K562 (cell line): ENCODE measurements at regions not wholly inside any gene's neighbourhood (a gene's known extent, or its start where the extent isn't known, plus 50 kb on each side); places are given as distances from the start of the nearest gene placed in this dataset.

Source experiments
- ATAC-seq: fragments of 200-7000 bp; cut with Tn5 transposase; 3 replicates; pipeline ENCODE4 v1.9.1; 2020; ENCODE audit warnings: moderate library complexity
- BruUV-seq: library from RNA; stranded (reverse); fragments of 400-500 nt; replicated peaks from 2 replicates; lab custom pipeline; 2021; lab: Mats Ljungman, UMichigan
- CTCF ChIA-PET: fragments of 300-600 bp; formaldehyde crosslinking; extraction: SDS; loops from one replicate; lab custom pipeline; 2021; ENCODE audit warnings: low intra/inter-chr PET ratio; lab: Yijun Ruan, JAX
- POLR2A ChIA-PET: fragments of 300-600, 350-650 bp; sonication (Branson Sonifier 250); formaldehyde crosslinking; extraction: SDS; loops from one replicate; lab custom pipeline; 2021; ENCODE audit warnings: antibody characterized with exemption, inconsistent platforms; lab: Yijun Ruan, JAX
- DNase-seq, 4 experiments: peaks; one replicate each; pipeline versions ENCODE4 v3.0.0 to v3.0.0-alpha.2; 2011 to 2018; ENCODE audit warnings: low spot score in 3 of 4, mixed read lengths in 3 of 4; ENCODE audit errors: extremely low read depth in 1 of 4
- FAIRE-seq: peaks from 2 replicates; lab custom pipeline; 2011; peaks lifted over from hg19 to GRCh38; lab: Jason Lieb, UNC
- H2AFZ ChIP-seq: 2 replicates; pipeline ENCODE4 v1.6.0; 2011; ENCODE audit warnings: low read depth, low read length, control low read depth, inconsistent platforms
- H3K27ac ChIP-seq: fragments of 200-600 bp; 3 replicates; pipeline ENCODE4 v1.8.0; 2011; ENCODE audit warnings: low read depth, mild to moderate bottlenecking, control low read depth, inconsistent platforms, low read length, moderate library complexity, mixed read lengths; ENCODE audit errors: extremely low read depth
- H3K27me3 ChIP-seq, 2 experiments: fragments of 300-600 bp in 1 of 2; 2 replicates in 1 of 2; 3 replicates in 1 of 2; pipeline versions ENCODE4 v1.6.0 to v1.8.0; 2011; ENCODE audit warnings: inconsistent platforms in 2 of 2, low read length in 2 of 2, mild to moderate bottlenecking in 1 of 2, mixed read lengths in 1 of 2, moderate library complexity in 1 of 2; ENCODE audit not compliant: control insufficient read depth in 2 of 2, insufficient read depth in 2 of 2
- H3K36me3 ChIP-seq: fragments of 300-600 bp; 3 replicates; pipeline ENCODE4 v1.8.0; 2011; ENCODE audit warnings: mild to moderate bottlenecking, low read length, inconsistent platforms; ENCODE audit not compliant: control insufficient read depth, insufficient read depth
- H3K4me1 ChIP-seq, 2 experiments: fragments of 200-600 bp in 1 of 2; replicated peaks in 1 of 2; 2 replicates in 1 of 2; 3 replicates in 1 of 2; pipeline versions ENCODE4 v1.5.1 to v1.8.0; 2011; ENCODE audit warnings: inconsistent platforms in 2 of 2, low read length in 2 of 2, mild to moderate bottlenecking in 1 of 2, mixed read lengths in 1 of 2, moderate library complexity in 1 of 2; ENCODE audit not compliant: control insufficient read depth in 2 of 2, insufficient read depth in 2 of 2
- H3K4me2 ChIP-seq: 2 replicates; pipeline ENCODE4 v1.6.1; 2011; ENCODE audit warnings: low read length, control low read depth, inconsistent platforms, mixed read lengths; ENCODE audit not compliant: insufficient read depth
- H3K4me3 ChIP-seq: fragments of 200-600 bp; sonication (generic), shearing (Covaris generic); 2 replicates; pipeline ENCODE4 v1.5.1; 2016; ENCODE audit warnings: control low read depth, inconsistent platforms
- H3K79me2 ChIP-seq: fragments of 200-600 bp; 3 replicates; pipeline ENCODE4 v1.8.0; 2011; ENCODE audit warnings: low read length, inconsistent platforms; ENCODE audit not compliant: control insufficient read depth, insufficient read depth
- H3K9ac ChIP-seq, 2 experiments: 2 replicates each; pipeline versions ENCODE4 v1.6.0 to v1.6.1; 2011; ENCODE audit warnings: low read depth in 2 of 2, low read length in 2 of 2, control low read depth in 1 of 2, inconsistent platforms in 1 of 2, mild to moderate bottlenecking in 1 of 2, mixed read lengths in 1 of 2; ENCODE audit not compliant: insufficient read depth in 1 of 2
- H3K9me1 ChIP-seq: one replicate; pipeline ENCODE4 v1.6.0; 2011; ENCODE audit warnings: inconsistent platforms, mild to moderate bottlenecking, low read length, moderate library complexity; ENCODE audit not compliant: control insufficient read depth, insufficient read depth
- H3K9me3 ChIP-seq: replicated peaks from 2 replicates; pipeline ENCODE4 v1.5.1; 2011; ENCODE audit warnings: low read depth, low read length, inconsistent platforms; ENCODE audit not compliant: control insufficient read depth, insufficient read depth
- H4K20me1 ChIP-seq: replicated peaks from 2 replicates; pipeline ENCODE4 v1.6.1; 2011; ENCODE audit warnings: low read length, inconsistent platforms, mixed read lengths; ENCODE audit not compliant: control insufficient read depth, insufficient read depth
- PHF21A ChIP-seq: fragments of 450-650 bp; IDR thresholded peaks from 2 replicates; pipeline ENCODE4 v1.6.1; 2017; ENCODE audit warnings: low read depth, borderline replicate concordance
- ZNF274 ChIP-seq: IDR thresholded peaks from 2 replicates; pipeline ENCODE4 v1.6.1; 2011; ENCODE audit warnings: low read depth, mild to moderate bottlenecking, low read length, moderate library complexity, borderline replicate concordance
- ZNF695 ChIP-seq: fragments of 450-650 bp; formaldehyde crosslinking; IDR thresholded peaks from 2 replicates; pipeline ENCODE4 v1.4.0; 2020; ENCODE audit warnings: mild to moderate bottlenecking, moderate library complexity
- whole genome bisulfite sequencing: fragments of 100-300 bp; shearing (Covaris generic); methylation state at CpG from one replicate; pipeline ENCODE4 v1.1.6; 2016; ENCODE audit warnings: low coverage, mixed read lengths; ENCODE audit not compliant: insufficient coverage; ENCODE audit errors: missing lambda C conversion rate; 5-methylcytosine and 5-hydroxymethylcytosine counted together
- in situ Hi-C: fragments of 300-500 bp; cut with MboI; formaldehyde crosslinking; loops from 4 replicates; pipeline ENCODE4 v1.15.0; 2018; ENCODE audit warnings: inconsistent platforms, mixed read lengths
- intact Hi-C: fragments of 100-400 bp; cut with micrococcal nuclease; formaldehyde crosslinking; loops from 2 replicates; pipeline ENCODE4 v1.14.2; 2022
- TF ChIP-seq, protein P1 (sequence below): sonication (generic); formaldehyde crosslinking; IDR thresholded peaks from 2 replicates; pipeline ENCODE4 v1.8.1; 2022; ENCODE audit warnings: missing genetic modification reagents

DNA sequence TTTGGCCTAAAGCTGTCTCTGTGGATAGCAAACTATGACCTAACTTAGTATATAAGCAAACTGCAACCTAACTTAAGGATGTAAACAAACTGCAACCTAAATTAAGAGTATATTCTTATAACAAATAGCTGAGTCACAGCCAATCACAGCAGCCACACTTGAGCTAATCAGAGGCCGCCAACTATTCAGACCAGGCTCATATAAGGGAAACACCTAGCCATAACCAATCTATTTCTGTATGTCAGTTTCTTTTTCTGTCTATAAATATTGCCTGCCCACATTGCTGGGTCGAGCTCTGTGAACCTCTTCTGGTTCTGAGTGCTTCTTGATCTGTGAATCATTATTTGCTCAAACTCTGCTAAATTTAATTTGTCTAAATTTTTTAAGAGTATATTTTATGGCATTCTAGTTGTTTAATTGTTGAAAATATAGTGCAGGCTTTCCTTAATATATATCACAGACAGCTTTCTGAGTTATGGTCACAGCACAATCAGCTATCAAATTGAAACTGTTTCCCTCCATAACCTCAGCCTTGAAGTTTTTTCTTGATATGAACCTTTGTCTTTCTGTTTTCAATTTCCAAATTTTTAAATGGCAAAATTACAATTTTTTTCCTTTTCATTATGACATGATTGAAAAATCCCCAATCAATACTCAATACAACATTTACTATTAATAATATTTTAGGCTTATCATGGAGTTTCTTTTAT, 327.1 kb upstream of the NUDT12 start:
- DNase-seq (no peak), ATAC-seq (no peak), FAIRE-seq (no peak)
- CTCF ChIA-PET = no interaction called here
- Histone ChIP-seq H3K9me3 (no peaks in the 10 kb centered on the region), H2AFZ (no peak overlapping the region), H3K27me3 (no peaks in the 10 kb centered on the region), H3K27ac (no peak overlapping the region), H3K4me3 (no peak overlapping the region), H3K36me3 (no peaks in the 10 kb centered on the region), H3K4me1 (no peaks in the 10 kb centered on the region), H3K4me2 (no peak overlapping the region), H3K9ac (no peak overlapping the region), H3K79me2 (no peaks in the 10 kb centered on the region), H4K20me1 (no peaks in the 10 kb centered on the region), H3K9me1 (no peaks in the 10 kb centered on the region)
- POLR2A ChIA-PET = interaction anchor here (0.6 kb wide), 1 partner anchor 76 kb away, joined by 3 read pairs; no protein-coding TSS in a partner anchor
- TF ChIP-seq, protein P1, sequence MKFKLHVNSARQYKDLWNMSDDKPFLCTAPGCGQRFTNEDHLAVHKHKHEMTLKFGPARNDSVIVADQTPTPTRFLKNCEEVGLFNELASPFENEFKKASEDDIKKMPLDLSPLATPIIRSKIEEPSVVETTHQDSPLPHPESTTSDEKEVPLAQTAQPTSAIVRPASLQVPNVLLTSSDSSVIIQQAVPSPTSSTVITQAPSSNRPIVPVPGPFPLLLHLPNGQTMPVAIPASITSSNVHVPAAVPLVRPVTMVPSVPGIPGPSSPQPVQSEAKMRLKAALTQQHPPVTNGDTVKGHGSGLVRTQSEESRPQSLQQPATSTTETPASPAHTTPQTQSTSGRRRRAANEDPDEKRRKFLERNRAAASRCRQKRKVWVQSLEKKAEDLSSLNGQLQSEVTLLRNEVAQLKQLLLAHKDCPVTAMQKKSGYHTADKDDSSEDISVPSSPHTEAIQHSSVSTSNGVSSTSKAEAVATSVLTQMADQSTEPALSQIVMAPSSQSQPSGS (CRISPR knock-in tag) = no peak
- TF ChIP-seq ZNF695 (CRISPR knock-in tag) = no peak
- TF ChIP-seq ZNF274 = no peak
- no peak for TF ChIP-seq PHF21A
- in situ Hi-C loops (no loop called here), intact Hi-C loops (no loop called here)
- BruUV-seq = no TSS peak
- 0% methylated on average over 2 of the region's 2 CpGs for WGBS
